Stimulated activated memory B cell treated with anti-CD40 and anti-IgM and Interleukin-4, amounts not matched to agents 10 μg/mL and 1 μg/mL and 100 μg/mL, for 72 hours (primary cell): ENCODE measurements at regions not wholly inside any gene's neighbourhood (a gene's known extent, or its start where the extent isn't known, plus 50 kb on each side); places are given as distances from the start of the nearest gene placed in this dataset.

Experiments used
- ATAC-seq: fragments of 150-1000 bp; cut with Tn5 transposase; 2 replicates; pipeline ENCODE4 v1.10.0; 2021
- H3K27ac Mint-ChIP-seq: one replicate; pipeline ENCODE4 v1.8.0; 2022; ENCODE audit warnings: mild to moderate bottlenecking, mixed read lengths
- H3K27me3 Mint-ChIP-seq: one replicate; pipeline ENCODE4 v1.8.0; 2022; ENCODE audit warnings: mixed read lengths
- H3K36me3 Mint-ChIP-seq: one replicate; pipeline ENCODE4 v1.8.0; 2022; ENCODE audit warnings: mixed read lengths
- H3K4me1 Mint-ChIP-seq: one replicate; pipeline ENCODE4 v1.8.0; 2022; ENCODE audit warnings: mixed read lengths
- H3K4me3 Mint-ChIP-seq: one replicate; pipeline ENCODE4 v1.8.0; 2022; ENCODE audit warnings: mild to moderate bottlenecking, moderate library complexity, mixed read lengths
- H3K9me3 Mint-ChIP-seq: one replicate; pipeline ENCODE4 v1.8.0; 2022; ENCODE audit warnings: mixed read lengths

GRCh38 chr17:71149607-71150006 lies 971.2 kb upstream of the SOX9 start:
- no peak overlapping the region for H3K27ac Mint-ChIP-seq

DNA sequence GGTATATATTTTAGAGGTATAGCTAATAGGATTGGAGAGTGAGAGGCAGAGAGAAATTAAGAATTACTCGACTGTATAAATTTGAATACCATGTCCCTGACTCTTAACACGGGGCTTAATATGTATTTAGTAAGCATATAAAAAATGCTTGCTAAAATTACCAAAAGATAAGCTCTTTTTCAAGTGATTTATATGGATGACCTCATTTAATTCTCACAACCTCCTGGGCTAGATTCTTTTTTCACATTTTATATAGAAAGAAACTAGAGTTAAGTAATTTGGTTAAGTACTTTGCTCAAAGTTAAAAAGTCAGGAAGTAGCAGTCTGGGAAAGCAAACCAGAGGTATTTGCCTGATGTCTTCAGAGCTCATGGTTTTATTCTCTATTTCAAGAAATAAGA lies 963.5 kb upstream of the SOX9 start:
- Mint-ChIP-seq H3K4me1 (no peaks in the 10 kb centered on the region), H3K27me3 (no peaks in the 10 kb centered on the region), H3K27ac (no peak overlapping the region)

More at GRCh38 chr17:71149607-71150006, 971.2 kb upstream of the SOX9 start:
- no peaks in the 10 kb centered on the region for H3K4me1 Mint-ChIP-seq
- no peaks in the 10 kb centered on the region for H3K27me3 Mint-ChIP-seq
- peaks cover 8% of the 10 kb centered on the region for H3K9me3 Mint-ChIP-seq
- ATAC-seq: no peak
- no peak overlapping the region for H3K4me3 Mint-ChIP-seq
- no peaks in the 10 kb centered on the region for H3K36me3 Mint-ChIP-seq

GRCh38 chr17:71158437-71158836 lies 962.4 kb upstream of the SOX9 start:
- no peak overlapping the region for H3K27ac Mint-ChIP-seq
- H3K4me3 Mint-ChIP-seq: no peak overlapping the region
- H3K36me3 Mint-ChIP-seq: no peaks in the 10 kb centered on the region
- peaks cover 7% of the 10 kb centered on the region for H3K9me3 Mint-ChIP-seq
- no peaks in the 10 kb centered on the region for H3K27me3 Mint-ChIP-seq
- no peaks in the 10 kb centered on the region for H3K4me1 Mint-ChIP-seq
- no peak for ATAC-seq

More for the DNA sequence above, 963.5 kb upstream of the SOX9 start:
- H3K9me3 Mint-ChIP-seq: peaks cover 7% of the 10 kb centered on the region
- no peak for ATAC-seq
- no peaks in the 10 kb centered on the region for H3K36me3 Mint-ChIP-seq
- no peak overlapping the region for H3K4me3 Mint-ChIP-seq

- ATAC-seq: no peak
- H3K27ac Mint-ChIP-seq: no peak overlapping the region
- H3K4me3 Mint-ChIP-seq: no peak overlapping the region
- H3K9me3 Mint-ChIP-seq: peaks cover 5% of the 10 kb centered on the region
- H3K4me1 Mint-ChIP-seq: no peaks in the 10 kb centered on the region
- H3K36me3 Mint-ChIP-seq: no peaks in the 10 kb centered on the region
- no peaks in the 10 kb centered on the region for H3K27me3 Mint-ChIP-seq
Measured at GRCh38 chr17:71163121-71163812, 957.6 kb upstream of the SOX9 start.

DNA sequence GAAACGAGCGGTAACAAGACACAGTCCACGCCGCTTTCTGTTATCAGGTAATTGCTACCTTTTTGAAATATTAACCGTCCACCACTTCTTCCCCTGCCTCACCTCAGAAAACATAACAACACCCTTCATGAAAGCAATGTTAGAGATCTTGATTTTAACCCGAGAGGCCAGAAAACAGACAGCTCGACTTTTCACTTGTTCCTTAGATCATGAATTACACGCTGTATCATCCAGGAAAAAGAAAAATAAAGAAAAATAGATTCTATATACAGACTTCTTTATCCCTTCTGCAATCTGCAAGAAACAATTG lies 957.1 kb upstream of the SOX9 start:
- peaks cover 5% of the 10 kb centered on the region for H3K9me3 Mint-ChIP-seq
- ATAC-seq: no peak
- H3K36me3 Mint-ChIP-seq: no peaks in the 10 kb centered on the region
- H3K4me3 Mint-ChIP-seq: no peak overlapping the region
- no peaks in the 10 kb centered on the region for H3K27me3 Mint-ChIP-seq
- H3K27ac Mint-ChIP-seq: no peak overlapping the region
- no peaks in the 10 kb centered on the region for H3K4me1 Mint-ChIP-seq

DNA sequence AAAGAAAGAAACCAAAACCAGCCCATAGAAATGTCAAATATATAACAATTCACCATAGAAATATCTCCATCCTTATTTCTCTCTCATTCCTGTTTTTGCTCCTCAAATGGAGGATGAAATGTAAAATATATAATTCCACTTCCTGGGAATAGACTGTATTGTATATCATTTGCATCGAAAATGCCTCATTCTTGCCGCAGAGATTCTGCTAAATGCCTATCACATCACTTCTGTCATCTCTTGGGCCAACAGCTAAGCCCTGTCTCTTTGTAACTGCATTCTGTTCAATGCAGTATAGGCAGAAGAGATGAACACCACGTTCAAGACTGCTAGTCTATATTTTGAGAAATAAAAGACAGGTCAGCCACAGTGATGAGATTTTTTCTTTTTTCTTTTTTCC lies 956.3 kb upstream of the SOX9 start:
- H3K4me1 Mint-ChIP-seq: no peaks in the 10 kb centered on the region
- no peaks in the 10 kb centered on the region for H3K36me3 Mint-ChIP-seq
- H3K4me3 Mint-ChIP-seq: no peak overlapping the region
- no peak overlapping the region for H3K27ac Mint-ChIP-seq
- H3K9me3 Mint-ChIP-seq: peaks cover 5% of the 10 kb centered on the region
- no peak for ATAC-seq
- no peaks in the 10 kb centered on the region for H3K27me3 Mint-ChIP-seq

GRCh38 chr17:71166311-71166710 lies 954.5 kb upstream of the SOX9 start:
- no peak overlapping the region for H3K27ac Mint-ChIP-seq
- no peak for ATAC-seq

GRCh38 chr17:71168053-71168741 lies 952.6 kb upstream of the SOX9 start:
- peaks cover 5% of the 10 kb centered on the region for H3K9me3 Mint-ChIP-seq
- no peak for ATAC-seq

More at GRCh38 chr17:71166311-71166710, 954.5 kb upstream of the SOX9 start:
- Mint-ChIP-seq H3K4me1 (no peaks in the 10 kb centered on the region), H3K9me3 (peaks cover 2% of the 10 kb centered on the region), H3K36me3 (no peaks in the 10 kb centered on the region), H3K27me3 (no peaks in the 10 kb centered on the region), H3K4me3 (no peak overlapping the region)

DNA sequence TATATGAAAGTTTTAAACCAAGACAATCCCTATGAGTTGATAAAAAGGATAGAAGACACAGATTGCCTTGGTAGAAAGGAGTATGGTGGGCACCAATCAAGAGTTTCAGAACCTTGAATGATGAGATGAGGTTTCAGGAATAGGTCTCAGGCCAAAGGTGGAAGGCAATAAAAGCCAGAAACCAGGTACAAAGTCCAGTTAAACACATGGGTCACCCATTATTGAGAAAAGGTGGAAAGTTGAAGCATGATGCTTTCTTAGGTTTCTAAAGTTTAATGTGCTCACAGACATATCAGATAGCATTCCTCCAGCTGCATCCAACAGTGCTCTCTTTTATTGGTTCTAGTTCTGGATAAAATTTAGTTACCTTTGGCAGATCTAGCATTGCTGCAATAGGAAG lies 950.8 kb upstream of the SOX9 start:
- Mint-ChIP-seq H3K9me3 (peaks cover 5% of the 10 kb centered on the region), H3K4me3 (no peak overlapping the region), H3K36me3 (no peaks in the 10 kb centered on the region), H3K27me3 (no peaks in the 10 kb centered on the region), H3K4me1 (no peaks in the 10 kb centered on the region), H3K27ac (no peak overlapping the region)
- no peak for ATAC-seq

More at GRCh38 chr17:71168053-71168741, 952.6 kb upstream of the SOX9 start:
- no peak overlapping the region for H3K27ac Mint-ChIP-seq
- no peaks in the 10 kb centered on the region for H3K4me1 Mint-ChIP-seq
- H3K27me3 Mint-ChIP-seq: no peaks in the 10 kb centered on the region
- no peaks in the 10 kb centered on the region for H3K36me3 Mint-ChIP-seq
- H3K4me3 Mint-ChIP-seq: no peak overlapping the region

DNA sequence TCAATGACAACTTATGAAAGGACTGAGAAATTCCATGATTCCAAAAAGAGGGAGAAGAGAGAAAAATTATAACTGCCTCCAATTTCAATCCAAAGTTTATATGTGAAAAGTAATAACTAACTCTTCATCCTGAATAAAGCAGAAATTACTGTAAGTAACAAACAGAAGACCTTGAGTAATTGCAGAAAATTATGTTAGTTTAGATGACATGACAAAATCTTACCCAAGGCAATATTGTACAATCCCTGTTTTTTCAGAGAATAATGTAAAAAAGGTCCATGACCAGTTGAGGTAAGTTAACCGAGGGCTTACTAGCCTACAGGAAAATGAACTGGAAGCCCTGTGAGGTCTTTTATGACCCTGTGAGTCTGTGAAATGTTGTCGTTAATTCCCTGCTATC lies 949.5 kb upstream of the SOX9 start:
- no peaks in the 10 kb centered on the region for H3K4me1 Mint-ChIP-seq
- ATAC-seq: no peak

DNA sequence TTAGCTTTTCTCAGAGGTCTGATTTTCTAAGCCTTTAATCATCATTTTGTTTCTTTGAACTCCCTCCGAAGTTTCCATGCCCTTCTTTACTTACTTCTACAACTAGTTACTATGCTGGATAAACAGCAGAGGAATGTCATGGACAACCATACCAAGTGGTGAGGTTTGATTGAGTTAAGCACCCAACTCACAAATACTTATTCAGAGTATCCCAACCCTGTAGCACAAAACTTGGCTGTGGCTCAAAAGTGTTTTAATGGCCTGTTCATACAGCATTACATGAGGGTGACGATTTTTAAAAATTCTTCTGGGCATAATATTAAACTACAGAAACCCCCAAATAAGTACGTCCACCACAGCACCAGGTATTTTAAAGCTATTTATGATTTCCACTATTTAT lies 946.8 kb upstream of the SOX9 start:
- Mint-ChIP-seq H3K4me1 (no peaks in the 10 kb centered on the region), H3K4me3 (no peak overlapping the region), H3K27ac (no peak overlapping the region), H3K27me3 (no peaks in the 10 kb centered on the region), H3K9me3 (peaks cover 2% of the 10 kb centered on the region), H3K36me3 (no peaks in the 10 kb centered on the region)
- ATAC-seq: no peak

More for the DNA sequence above, 949.5 kb upstream of the SOX9 start:
- Mint-ChIP-seq H3K36me3 (no peaks in the 10 kb centered on the region), H3K4me3 (no peak overlapping the region), H3K27ac (no peak overlapping the region), H3K27me3 (no peaks in the 10 kb centered on the region), H3K9me3 (peaks cover 5% of the 10 kb centered on the region)

GRCh38 chr17:71176331-71176730 lies 944.5 kb upstream of the SOX9 start:
- Mint-ChIP-seq H3K4me3 (no peak overlapping the region), H3K9me3 (peaks cover 2% of the 10 kb centered on the region), H3K27ac (no peak overlapping the region), H3K4me1 (no peaks in the 10 kb centered on the region), H3K36me3 (no peaks in the 10 kb centered on the region), H3K27me3 (no peaks in the 10 kb centered on the region)
- no peak for ATAC-seq

- no peak overlapping the region for H3K4me3 Mint-ChIP-seq
- no peaks in the 10 kb centered on the region for H3K4me1 Mint-ChIP-seq
- H3K27me3 Mint-ChIP-seq: no peaks in the 10 kb centered on the region
- no peak overlapping the region for H3K27ac Mint-ChIP-seq
- no peaks in the 10 kb centered on the region for H3K9me3 Mint-ChIP-seq
- H3K36me3 Mint-ChIP-seq: no peaks in the 10 kb centered on the region
- ATAC-seq: no peak
Measured at GRCh38 chr17:71176928-71177443, 943.8 kb upstream of the SOX9 start.

DNA sequence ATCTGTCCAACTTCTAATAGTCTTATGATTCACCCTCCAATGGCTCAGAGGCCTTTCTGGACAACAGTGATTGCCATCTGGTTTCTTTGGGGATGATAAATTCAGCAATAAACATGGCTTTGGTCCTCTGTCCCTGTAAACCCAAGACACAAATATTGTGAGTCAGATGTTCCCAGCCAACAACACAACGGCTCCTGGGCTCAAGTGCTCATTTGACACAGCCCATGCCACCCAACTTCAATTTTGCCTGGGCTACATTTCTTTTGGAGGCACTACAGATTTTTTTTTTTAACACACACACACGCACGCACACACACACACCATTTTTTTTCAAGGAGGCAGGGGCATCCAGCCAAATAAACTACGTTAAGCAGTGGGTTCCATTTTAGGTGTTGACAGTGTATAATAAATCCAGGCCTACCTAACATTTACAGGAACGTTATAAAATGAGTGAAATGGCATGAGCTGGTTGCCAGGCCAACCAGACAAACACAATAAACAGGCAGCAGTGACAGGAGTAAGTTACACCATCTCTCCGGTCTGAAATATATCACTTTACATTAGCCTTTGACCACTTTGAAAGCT lies 939.9 kb upstream of the SOX9 start:
- H3K4me1 Mint-ChIP-seq: no peaks in the 10 kb centered on the region
- H3K27ac Mint-ChIP-seq: no peak overlapping the region
- H3K27me3 Mint-ChIP-seq: no peaks in the 10 kb centered on the region
- H3K9me3 Mint-ChIP-seq: no peaks in the 10 kb centered on the region
- no peak for ATAC-seq
- no peaks in the 10 kb centered on the region for H3K36me3 Mint-ChIP-seq
- H3K4me3 Mint-ChIP-seq: no peak overlapping the region

- H3K27ac Mint-ChIP-seq: no peak overlapping the region
- ATAC-seq: no peak
- peaks cover 6% of the 10 kb centered on the region for H3K9me3 Mint-ChIP-seq
- H3K4me1 Mint-ChIP-seq: no peaks in the 10 kb centered on the region
- H3K36me3 Mint-ChIP-seq: no peaks in the 10 kb centered on the region
- no peak overlapping the region for H3K4me3 Mint-ChIP-seq
- no peaks in the 10 kb centered on the region for H3K27me3 Mint-ChIP-seq
Measured at GRCh38 chr17:71183066-71183660, 937.7 kb upstream of the SOX9 start.
